GDM1 (cell line): ENCODE measurements at regions not wholly inside any gene's neighbourhood (a gene's known extent, or its start where the extent isn't known, plus 50 kb on each side); places are given as distances from the start of the nearest gene placed in this dataset.

Experiments used
- DNase-seq: peaks from one replicate; lab custom pipeline; 2025; lab: John Stamatoyannopoulos, UW

DNA sequence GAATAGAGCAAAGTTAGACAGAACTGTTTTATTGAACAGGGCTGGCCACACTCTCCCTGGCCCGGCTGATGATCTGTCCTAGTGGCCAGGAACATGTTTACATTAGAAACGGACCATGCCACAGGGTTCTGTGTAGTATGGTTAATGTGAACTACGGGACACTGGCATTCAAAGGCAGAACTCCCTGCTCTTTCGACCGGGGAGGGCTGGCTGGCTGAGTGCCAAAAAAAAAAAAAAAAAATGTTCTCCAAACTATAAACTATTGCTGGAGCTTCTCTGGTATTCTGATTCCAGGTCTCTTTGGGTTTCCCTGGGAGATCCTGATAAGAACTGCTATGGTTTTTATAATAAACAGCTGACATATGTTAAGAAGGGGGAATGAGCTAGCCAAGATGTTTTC lies 1262.6 kb upstream of the SORCS1 start:
- no peak for DNase-seq

DNA sequence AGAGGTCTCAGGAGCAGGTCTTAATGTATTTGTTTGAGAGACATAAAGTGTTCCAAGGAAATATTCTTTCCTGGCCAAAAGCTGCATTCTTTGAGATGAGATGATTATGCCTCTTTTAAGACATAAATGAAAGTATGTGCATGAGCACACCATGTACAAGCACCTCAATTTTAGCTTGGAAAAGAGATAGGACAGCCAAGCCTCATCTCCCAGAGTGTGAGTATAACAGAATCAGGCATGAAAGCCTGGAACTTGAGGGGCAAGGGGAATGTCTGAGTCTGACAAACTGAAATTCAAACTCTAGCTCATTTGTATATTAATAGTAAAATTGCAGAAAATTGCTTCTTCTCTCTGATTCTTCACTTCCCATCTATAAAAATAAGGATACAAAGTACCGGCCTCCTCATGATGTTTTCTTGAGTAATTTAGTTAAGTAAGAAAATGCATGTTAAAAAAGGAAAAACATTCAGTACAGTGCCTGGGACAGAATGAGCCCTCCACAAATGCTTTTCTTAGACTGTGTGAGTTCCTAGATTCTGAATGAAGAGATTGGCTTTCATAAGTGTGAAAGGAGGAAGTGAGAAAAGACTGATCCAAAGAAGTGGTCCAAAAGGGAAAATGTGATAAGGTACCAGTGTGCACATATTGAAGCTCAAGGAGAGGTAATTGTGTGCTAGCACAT lies 1260.9 kb upstream of the SORCS1 start:
- DNase-seq, result no peak

DNA sequence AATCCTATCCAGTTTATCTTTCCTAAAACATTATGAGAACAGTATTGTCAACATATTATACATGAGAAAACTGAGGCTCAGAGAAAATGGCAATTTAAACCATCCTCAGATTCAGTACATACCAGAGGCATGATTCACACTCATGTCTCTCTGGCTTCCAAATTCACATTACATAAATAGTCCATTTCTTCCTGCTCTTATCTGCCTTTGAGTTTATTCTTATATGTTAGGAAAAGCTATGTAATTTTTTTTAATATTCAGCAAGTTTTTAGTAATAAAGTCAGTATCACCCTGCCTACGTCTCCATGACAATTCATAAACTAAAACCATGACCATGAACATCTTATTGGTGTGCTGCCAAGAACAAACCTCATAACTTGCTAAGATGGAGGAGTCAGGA lies 1260.2 kb upstream of the SORCS1 start:
- DNase-seq, result no peak

DNA sequence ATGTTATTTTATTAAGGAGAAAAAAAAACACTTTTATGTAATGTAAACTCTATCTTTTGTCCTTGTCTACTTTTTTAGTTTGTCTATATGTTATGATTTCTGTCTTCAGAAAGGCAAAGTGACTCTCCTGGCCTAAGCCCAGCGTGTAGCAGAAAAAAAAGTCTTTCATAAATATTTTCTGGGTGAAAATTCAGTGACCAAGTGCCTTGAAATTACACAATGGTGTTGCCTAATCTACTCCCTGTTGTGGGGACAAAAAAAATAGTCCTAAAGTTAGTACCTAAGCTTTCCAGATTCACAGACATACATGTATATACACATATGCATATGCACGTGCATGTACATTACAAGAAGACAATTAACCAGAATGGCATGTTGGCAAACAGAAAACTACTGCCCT lies 1257.8 kb upstream of the SORCS1 start:
- DNase-seq, result no peak

DNA sequence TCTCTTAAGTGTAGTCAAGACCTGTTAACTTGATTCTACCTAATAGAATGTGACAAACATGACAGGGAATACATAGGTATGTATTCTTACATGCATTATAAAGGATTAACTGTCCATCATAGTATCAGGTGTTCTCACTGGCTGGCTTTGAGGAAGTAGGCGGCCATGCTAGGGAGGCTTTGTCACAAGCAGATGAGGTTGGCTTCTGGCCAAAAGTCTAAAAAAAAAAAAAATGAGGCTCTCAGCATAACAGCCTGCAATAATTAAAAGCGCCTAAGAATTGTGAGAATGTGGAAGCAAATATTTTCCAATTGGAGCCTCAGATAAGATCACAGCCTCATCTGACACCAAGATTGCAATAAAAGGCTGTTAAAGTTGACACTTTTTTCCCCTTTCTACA lies 1256.8 kb upstream of the SORCS1 start:
- DNase-seq, result no peak

DNA sequence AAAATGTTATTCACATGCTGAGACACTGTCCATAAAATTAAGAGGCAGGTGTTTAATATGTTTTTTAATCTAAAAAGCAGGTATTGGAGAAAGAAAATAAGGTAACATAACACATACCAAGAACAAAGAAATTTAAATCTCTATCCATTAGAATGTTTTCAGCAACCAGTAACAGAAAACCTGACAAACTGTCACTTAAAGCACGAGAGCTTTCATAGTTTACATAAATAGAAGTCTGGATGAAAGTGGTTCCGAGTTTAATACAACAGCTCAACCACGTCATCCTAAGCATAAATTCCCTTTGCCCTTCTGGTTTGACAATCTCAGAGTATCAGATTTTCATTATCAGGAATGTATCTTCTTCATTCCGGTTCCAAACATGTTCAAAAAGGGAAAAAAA lies 1249.4 kb upstream of the SORCS1 start:
- DNase-seq, result no peak

DNA sequence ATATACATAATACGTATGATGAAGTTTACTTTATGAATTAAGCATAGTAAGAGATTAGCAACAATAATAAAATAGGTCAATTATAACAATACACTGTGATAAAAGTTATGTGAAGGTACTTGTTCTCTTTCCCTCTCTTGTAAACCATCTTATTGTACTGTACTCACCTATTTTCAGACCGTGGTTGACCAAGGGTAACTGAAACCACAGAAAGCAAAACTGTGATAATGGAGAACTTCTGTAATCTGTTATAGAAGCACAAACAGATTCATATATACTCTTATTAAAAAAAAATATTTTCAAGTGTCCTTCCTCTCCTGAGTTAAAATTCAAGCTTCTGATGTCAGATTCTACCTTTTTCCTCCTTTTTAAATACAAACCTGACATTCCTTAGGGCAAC lies 1247.8 kb upstream of the SORCS1 start:
- DNase-seq, result no peak

DNA sequence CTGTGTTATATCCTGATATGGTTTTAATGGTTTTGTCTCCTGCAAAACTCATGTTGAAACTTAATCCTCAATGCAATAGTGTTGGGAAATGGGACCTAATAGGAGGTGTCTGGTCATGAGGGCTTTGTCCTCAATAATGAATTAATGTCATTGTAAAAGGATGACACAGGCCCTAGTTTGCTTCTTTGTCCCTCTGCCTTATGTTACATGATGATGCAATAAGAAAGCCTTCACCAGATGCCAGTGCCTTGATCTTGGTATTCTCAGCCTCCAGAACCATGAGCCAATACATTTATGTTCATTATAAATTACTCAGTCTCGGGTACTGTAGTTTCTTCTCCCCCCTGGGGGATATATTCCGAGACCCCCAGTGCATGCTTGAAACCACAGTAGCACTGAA lies 1247.4 kb upstream of the SORCS1 start:
- no peak for DNase-seq

DNA sequence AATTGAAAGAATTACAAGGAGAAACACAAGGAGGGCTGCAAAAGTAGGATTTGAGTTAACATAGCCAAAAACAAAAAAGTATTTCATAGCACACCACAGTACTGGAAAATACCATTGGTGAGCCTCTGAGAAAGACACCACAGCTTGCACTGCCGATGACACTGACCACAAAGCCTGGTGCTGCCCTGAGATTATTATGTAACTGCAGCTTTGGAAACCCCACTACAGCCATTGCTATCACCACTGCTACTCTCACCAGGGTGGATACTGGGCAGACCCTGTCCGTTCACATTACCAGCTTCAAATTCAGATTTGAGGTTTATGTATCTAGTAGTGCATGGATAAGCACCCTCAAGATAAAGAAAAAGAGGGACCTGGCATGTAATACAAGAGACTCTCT lies 1246.7 kb upstream of the SORCS1 start:
- DNase-seq, result no peak

DNA sequence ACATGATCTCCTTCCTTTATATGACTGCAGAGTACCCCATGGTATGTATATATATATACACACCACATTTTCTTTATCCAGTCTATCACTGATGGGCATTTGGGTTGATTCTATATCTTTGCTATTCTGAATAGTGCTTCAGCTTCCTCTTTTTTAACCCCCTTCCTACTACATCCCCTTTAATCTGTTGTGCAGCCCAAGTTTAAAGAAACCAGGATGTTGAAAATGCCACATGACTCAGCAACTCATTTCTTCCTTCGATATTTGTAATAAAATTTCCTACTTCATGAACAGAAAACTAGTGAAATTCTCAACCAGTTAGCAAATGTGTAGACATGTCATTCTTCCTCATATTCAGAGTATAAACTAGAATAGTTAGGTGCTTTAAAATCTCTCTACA lies 1245.7 kb upstream of the SORCS1 start:
- no peak for DNase-seq

DNA sequence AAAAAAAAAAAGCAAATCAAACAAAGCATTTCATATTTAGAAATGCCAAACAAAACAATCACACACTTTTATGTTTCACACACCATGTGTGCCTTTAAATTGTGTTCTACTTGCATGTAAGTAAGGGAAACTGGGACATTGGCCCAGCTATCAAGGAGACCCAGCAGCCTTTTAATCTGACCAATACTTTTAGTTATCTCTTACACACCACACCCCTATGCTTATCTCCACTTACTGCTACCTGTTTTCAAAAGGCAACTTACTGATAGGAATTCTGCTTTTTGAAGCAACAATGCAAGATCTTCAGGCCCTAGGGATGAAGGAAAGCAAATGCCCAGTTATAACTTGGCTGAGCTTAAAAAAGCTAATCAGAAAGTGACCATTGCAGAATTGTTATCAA lies 1244.8 kb upstream of the SORCS1 start:
- no peak for DNase-seq

DNA sequence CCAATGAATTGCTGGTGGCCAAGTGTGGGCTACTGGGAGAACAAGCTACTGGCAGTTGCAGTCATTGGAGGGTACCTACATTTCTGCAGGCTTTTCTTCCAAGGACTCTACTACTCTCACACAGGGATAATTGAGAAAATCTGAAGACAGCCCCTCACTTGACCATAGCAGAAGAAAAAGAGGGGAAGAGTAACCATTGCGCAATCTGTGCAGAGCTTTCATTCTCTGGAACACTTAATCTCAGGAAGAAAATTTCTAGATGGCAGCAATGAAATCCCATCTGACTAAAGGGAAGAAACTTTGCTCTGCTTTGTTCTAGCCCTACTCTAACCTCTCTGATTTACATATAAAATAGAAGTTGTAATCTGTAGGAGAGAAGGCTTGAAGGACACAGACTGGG lies 1239.6 kb upstream of the SORCS1 start:
- DNase-seq, result no peak

DNA sequence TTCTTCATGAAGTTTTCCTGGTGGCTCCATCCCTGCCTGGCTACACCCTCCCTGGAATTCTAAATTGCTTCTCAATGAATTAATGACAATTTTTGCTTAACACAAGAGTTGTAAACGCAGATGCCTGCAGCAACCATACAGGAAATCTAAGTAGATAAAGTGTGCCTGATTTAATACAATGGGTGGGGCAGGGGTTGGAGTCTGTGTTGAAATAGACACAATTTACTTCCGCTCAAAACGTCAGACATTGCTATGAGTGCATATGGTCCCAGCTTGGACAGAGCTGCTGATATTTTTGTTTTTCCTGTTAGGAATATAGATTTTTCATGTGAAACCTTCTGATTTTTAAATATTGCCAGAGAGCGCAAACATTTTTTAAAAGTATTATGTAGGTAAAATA lies 1235.0 kb upstream of the SORCS1 start:
- no peak for DNase-seq

DNA sequence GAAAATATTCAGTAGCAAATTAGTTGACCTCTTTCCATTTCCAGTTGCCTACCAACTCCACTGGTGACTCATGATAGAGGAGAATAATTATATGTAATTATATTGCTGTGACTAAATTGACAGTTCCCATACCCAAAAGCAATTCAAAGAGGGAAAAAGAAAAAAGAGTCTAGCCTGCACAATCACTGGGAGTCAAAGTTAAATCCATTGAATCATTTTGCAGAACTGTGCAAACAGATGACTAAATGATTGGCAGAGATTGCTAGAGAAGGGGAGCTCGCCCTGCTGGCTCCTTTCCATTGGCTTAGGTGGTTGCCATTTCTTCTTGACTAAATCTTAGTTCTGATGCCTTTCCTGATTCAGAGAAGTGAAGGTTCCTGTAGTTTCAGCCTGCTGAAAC lies 1228.6 kb upstream of the SORCS1 start:
- no peak for DNase-seq

DNA sequence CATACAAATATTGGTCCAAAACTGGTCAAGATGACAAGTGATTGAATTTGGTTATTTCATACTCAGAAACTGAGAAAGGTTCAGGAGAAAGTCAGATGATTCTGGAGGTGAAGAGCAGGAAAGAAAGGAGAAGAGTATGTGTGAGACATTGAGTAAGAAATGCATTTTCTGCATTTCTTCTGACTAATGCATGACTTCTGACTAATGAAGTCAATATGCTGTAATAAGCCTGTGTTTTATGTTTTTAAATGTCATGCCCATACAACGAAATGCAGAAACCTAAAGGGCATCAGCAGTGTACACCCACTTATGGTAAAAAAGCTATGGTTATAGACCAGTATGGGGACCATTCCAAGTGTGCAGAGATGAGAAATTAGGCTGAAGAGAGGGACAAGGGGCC lies 1227.8 kb upstream of the SORCS1 start:
- no peak for DNase-seq

DNA sequence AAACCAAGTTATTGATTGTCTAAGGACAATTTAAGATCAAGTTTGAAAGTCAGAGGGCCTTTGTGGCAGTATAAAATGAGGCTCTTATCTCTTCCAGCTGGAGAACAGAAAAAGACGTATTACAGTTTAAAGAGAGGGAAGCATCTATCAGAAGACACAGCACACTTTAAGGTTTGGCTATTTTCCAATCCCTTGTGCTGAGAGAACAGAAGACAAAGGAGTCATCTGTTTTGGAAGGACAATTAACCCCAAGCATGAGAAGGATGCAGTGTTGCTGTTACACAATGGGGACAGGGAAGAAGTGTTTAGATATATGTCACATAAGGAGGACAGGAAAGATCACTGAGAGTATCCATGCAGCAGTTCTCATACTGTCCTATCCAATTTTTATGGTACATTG lies 1224.2 kb upstream of the SORCS1 start:
- DNase-seq, result no peak

DNA sequence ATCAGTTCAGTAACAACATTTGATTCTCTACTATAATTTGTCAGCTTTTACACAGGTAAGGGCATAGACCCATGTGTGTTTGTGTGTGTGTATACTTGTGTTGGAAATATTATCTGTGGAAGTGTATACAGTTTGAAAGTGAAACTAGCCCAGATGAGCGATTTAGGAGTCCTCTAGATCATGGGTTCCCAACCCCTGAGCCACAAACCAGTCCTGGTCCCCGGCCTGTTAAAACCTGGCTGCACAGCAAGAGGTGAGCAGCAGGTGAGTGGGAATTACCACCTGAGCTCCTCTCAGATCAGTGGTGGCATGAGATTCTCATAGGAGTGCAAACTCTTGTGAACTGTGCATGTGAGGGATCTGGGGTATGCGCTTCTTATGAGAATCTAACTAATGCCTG lies 1221.5 kb upstream of the SORCS1 start:
- DNase-seq, result no peak

DNA sequence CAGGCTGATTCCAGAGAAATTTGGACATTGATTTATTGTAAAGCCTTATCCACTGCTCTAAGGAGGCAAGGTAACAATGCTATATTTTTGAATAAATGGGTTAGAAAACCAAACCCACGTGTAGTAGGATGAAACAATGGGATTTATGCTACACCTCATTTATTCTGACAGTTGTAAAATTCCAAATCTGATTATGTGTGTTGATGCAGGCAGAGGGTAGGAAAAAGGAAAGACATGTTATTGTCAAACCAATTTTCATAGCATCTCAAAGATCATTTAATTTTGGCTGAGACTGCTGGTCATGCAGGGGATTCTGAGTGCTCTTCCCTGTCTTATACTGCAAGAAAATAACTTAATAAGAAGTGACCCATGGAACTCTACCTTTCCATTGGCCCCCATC lies 1219.9 kb upstream of the SORCS1 start:
- no peak for DNase-seq

DNA sequence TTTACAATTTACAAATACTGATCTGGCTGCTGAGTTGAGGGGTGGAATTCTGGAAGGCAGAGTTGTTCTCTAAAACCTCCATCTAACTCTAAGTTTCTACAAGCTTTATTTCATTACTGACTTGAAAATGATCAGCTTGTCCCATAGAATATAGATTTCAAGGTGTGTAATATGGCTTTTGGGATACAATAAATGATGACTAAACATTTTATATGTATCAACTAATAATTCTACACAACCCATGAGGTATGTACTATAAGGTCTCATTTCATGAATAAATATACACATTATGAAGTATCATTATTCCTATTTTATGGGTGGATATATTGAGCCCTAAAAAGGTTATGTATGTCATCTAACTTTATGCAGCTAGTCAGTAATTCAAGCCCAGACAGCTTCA lies 1214.3 kb upstream of the SORCS1 start:
- DNase-seq, result no peak

DNA sequence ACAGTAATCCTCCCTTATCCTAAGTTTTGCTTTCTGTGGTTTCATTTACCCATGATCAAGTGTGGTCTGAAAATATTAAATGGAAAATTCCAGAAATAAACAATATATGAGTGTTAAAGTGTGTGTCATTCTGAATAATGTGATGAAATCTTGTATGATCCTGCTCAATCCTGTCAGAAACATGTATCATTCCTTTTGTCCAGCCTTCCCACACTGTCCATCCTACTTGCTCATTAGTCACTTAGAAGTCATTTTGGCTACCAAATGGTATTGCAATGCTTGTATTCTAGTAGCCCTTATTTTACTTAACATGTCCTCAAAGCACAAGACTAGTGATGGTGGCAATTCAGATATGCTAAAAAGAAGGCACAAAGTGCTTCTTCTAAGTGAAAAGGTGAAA lies 1211.2 kb upstream of the SORCS1 start:
- DNase-seq, result no peak

DNA sequence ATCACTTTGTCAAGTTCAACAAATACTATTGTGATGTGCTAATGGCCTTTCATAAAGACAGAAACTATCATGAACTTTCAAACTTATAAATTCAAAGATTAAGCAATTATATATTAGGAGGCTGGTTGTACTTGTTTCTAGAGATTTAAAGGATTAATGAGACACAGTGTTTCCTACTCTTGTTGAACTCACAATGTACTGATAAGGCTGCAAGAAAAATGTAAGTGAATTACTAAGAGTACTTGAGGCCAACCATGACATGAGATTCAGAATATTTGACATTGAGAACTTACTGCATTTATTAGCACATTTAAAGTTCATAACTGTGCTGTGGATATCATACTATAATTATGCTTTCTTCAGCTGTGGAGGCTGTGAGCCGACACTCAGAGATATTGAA lies 1210.5 kb upstream of the SORCS1 start:
- no peak for DNase-seq

DNA sequence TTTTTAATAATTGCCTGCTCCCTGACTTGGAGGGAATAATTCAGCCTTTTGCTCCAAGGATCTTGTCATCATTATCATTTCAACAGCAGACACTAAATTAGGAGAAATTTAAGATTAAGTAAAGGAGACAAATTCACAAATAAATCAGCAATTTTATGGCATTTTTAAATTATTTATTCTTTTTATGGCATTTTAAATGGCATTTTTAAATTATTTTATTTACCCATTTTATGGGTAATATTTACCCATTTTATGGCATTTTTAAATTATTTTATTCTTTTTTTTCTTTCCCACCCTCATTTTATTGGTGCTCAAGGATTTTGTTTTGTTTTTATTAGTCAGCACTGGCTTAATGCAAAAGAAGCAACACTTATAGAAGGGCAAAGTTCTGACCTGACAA lies 1201.0 kb upstream of the SORCS1 start:
- DNase-seq, result no peak

DNA sequence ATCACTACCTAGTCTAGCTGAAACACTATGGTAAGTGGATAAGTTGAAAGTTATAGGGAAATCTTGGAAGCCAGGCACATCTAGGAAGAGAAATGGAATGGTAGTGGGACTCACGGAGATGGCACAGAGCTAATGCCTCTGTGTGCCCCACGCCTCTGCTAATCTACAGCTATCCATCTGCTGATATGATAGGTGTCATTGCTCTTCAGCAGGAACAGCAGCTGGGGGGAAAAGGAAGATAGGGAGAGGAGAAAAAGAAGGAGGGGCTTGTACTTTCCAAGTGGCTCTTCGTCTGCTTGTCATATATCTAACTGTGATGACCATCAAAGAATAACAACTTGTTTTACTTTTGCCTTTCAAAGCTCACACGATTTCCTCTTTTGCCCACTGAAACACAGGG lies 1199.1 kb upstream of the SORCS1 start:
- DNase-seq, result no peak

DNA sequence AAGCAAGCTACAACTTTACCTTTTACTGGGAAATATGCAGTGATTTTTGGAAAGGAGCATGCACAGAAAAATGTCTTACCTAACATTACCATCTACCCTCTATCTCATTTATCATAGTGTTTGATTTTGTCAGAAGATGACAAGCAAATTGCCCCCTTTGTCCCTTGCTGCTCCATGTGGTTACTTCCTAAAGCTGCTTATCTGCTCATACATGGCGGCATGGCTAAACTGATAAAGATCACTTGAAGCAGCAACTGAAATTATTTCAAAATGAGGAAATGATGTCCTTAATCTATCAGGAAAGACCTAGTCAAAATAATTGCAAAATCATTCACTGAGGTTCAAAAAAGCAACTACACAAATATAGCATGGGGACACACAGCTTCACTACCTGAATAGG lies 1198.5 kb upstream of the SORCS1 start:
- DNase-seq, result no peak

DNA sequence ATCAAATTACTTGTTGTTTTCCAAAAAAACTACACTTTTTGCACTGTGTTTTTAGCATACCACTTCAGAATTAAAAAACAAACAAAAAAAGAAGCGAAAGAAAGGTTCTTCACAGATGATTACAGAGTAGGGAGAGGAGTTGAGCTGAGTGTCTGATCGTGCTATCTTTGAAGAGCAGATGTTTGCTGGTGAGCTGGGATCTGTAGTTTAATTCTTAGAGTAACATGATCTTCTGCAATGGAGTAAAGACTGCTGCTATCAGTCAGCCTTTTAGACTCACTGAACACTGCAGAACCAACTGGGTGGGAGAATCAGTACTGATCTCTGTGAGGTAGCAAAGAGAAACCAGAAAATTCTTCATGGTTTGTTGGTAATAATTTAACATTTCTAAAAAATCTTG lies 1197.8 kb upstream of the SORCS1 start:
- no peak for DNase-seq
